ENCODE measurements at regions not wholly inside any gene's neighbourhood (a gene's known extent, or its start where the extent isn't known, plus 50 kb on each side); places are given as distances from the start of the nearest gene placed in this dataset.

DNA sequence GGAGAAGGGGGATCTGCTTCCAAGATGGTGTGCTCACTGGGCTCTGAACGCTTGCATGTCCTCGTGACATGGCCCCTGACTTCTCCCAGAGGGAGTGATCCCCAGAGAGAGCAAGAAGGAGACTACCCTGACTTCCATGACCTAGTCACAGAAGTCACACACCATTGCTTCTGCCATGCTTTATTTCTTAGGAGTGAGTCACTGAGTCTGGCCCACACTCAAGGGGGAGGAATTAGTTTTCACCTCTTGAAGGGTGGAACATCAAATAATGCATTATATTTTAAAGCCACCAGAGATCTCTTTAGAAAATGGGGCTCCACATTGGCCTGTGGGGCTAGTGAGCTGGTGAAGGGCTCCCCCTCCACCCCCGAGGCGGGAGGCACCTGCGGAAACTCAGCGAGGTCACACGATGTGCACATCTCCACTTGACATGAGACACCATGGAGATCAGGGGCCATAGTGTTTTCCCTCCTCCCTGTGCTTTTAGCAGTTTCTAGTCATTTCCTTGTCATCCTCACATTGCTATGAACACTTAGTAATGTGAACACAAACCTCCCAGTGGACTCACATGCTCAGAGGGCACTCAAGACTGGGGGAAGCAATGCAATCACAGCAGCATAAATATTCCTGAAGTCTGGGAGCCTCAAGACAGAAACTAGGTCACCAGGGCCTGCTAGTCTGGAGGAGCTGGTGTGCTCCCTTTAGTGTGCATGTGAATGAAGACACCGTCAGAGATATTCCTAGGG lies 87.4 kb upstream of the FZD10 start:
- no peak for DNase-seq (ENCODE audit: low spot score)

DNA sequence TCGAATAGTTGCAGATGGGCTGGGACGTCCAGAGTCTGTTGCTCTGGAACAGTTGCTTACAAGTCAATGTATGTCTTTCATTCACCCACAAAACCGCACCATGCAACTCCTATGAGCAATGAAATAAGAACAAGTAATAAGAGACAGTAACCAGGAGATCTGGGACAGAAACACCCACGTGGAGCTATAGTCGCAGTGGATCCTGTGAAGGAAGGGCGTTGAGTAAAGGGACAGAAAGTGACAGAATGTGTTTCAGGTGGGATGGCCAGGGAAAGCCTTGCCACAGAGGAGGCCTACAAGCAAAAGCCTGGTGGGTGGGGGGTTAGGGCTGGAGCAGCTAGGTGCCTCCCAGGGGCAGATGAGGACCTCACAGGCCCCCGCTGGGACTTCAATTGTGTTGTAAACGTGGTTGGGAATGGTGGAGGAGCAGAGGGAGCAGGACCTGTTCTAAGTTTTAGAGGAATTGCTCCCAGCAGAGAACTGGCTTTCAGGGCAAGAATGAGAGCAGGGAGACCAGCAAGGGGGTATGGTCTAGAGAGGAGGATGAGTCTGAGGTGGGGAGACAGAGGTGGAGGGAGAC lies 86.7 kb upstream of the FZD10 start:
- DNase-seq (ENCODE audit: low spot score), result no peak

DNA sequence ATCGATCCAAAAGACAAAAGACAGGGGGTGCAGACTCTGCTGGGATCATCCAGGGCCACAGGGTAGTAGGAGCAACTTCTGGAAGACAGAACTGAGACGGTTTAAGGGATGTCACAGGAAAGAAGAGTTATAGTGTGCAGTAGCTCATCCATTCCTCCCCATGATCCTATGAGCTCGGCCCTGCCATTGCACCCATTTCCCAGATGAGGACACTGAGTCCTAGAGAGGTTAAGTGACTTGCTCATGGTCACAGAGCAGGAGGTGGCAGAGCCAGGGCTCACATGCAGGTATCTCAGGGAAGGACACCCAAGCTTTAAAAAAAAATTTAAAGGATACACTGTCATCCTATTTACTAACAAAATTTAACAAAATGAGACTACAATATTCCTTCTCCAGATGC lies 86.1 kb upstream of the FZD10 start:
- no peak for DNase-seq (ENCODE audit: low spot score)

DNA sequence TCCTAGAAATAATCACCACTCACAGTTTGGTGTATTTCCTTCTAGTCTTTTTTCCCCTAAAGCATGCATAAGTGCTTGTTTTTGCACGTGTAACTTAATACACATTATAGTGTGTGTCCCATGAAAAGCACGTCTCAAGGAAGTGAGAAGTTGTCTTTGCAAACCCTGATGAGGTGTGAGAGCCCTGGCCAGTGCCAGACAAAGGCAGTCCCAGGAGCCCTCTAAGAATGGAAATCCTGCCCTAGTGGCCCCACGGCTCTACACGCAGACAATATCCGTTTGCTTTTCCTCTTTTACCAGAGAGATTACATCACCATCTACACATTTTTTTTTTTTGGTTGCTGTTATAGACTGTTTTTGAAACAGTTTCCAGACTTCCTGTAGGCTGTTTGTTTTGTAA lies 85.5 kb upstream of the FZD10 start:
- DNase-seq (ENCODE audit: low spot score), result no peak

DNA sequence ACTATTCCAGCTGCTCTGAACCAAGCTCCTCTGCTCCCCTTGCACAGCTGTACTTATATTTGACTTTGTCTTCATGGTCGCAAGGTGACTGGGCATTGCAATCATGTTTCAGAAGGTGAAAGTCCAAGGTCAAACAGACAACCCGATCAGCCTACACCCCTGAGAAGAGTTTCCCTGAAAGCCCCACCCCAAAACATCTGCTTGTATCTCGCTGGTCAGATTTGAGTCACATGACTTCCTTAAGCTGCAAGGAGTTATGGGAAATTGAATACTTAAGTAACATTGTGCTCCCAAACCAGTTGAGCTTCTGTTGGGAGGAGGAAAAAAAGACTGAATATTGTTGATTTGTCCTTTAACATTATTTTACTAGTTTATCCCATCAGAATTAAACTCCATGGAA lies 83.4 kb upstream of the FZD10 start:
- DNase-seq (ENCODE audit: low spot score), result no peak

DNA sequence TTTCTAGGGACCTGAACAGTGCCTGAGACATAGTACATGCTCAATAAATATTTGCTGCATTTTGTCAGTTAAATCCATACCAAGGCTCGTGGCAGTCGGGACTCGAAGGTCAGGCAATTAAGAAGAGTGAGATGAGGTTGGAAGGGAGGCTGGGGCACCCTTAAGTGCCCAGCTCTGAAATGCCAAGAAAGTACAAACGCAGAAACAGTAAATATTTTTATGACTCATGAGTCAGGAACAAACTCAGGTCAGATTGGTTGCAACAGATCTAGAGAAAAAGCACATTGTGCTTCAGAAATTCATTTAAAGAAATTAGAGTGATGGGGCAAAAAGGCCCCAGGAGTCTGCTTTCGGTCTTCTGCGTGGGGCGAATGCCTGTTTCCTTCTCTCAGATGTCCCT lies 83.0 kb upstream of the FZD10 start:
- no peak for DNase-seq (ENCODE audit: low spot score)

DNA sequence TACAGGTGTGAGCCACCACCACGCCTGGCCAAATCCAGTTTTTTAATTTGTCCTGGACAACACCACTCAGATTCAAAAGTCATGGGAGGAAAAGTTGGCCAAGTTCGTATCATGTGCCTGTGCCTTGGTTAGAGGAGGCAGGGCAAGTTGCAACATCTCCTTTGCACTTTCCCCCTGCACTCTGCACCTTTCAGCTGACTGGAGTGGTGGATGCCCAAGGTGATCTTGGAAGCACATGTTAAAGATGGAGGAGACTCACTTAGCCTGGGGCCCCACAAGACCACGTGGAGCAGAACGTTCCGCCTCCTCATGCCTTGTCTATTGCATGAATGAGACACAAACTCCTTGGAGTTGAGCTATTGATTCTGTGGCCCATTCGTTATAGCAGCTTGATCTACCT lies 82.1 kb upstream of the FZD10 start:
- no peak for DNase-seq (ENCODE audit: low spot score)

DNA sequence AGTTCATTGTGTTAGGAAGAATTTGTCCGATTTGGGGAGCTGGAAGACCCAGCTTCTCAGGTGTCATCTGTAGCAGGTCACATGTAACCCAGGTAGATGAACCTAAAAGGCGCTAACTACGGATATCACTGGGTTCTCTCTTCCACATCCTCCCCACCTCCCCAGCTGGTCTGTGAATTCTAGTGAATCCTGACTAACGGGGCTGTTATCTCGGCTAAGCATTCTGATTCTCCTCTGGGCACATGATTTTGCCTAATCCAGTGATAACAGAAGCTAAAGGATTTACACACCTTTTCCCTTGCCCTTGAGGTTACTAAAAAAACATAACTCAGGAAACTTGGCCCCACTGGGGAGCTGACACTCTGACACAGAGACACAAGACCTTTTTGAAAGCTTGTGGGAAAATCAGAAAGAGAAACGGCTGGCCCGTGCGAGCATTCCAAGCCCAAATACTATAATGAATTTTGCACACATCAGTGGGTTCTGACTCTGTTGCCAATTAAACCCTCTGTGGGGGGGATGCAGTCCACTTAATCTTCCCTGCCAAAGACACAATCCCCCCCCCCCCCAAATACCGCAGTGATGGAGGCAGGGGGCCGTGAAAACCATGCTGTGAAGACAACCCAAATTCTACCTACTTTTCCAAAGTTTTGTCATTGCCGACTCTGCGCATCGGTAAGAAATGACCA lies 81.0 kb upstream of the FZD10 start:
- no peak for DNase-seq (ENCODE audit: low spot score)

DNA sequence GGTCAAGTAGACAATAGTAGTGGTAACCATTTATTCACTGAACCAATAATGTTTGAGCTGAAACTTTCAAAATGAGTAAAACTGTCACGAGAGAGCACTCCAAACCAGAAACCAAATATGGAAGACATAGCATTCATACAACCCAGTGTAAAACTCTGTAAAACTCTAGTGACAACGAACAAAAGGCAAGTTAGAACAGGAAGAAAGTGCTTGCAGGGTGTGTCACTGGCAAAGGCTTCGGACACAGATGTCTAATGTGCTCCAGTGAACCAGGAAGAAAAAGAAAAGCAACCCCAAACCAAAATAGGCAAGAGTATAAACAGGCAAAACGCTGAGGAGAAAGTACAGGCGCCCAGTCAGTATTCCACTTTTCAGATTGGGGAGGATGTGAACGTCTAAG lies 79.3 kb upstream of the FZD10 start:
- DNase-seq (ENCODE audit: low spot score), result no peak

DNA sequence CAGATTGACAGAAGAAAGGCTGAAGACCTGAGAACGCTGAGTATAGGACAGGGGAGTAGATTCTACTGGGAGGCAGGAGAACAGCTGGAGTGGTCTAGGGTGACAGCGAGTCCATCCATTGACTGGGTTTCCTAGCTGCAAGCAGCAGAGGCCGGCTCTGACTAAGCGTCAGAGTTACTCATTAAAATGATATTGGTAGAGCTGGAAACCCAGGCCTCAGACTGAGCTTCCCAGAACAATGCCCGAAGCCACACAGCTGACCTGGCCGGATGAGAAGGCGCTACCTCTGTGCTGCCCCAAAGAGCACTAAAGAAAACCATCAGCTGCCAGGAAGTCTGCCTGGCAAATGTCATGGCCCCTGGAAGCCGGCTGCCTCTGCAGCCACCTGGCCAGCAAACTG lies 78.5 kb upstream of the FZD10 start:
- no peak for DNase-seq (ENCODE audit: low spot score)

DNA sequence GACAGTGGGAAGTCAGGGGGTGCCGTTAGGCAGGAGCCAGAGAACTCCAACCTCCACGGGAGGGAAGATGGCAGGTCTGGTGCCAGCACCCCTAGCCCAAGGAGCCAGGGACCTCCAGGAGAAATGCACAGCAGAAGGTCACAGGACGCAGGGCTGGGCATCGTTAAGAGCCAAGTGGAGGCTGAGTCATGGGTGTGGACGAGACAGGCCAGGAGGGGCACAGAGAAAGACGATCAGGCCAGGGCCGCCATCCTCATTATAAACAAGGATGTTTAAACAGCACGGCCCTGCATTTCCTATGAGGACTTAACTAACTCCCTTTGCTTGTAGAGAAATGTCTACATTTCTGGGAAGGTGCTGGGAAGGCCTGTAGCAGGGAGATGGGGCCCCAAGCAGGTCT lies 77.9 kb upstream of the FZD10 start:
- no peak for DNase-seq (ENCODE audit: low spot score)

DNA sequence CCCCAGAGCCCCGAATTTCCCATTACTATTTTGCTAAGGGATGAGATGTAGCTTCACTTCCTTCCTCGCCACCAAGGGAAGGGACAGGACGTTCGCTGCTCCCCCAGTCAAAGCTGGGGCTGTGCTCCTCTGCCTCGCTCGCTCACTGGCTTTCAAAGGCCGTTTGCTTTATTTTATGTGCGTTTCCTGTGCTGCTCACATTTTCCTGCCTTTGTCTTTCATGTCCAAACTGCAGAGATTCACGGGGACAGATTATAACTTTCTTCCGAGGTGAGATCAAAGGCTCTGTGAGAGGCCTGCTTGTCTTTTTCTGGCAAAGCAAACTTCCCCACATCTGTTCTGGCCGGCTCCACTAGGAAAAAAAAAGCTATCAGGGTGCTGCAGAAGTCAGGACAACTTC lies 76.0 kb upstream of the FZD10 start:
- no peak for DNase-seq (ENCODE audit: low spot score)

DNA sequence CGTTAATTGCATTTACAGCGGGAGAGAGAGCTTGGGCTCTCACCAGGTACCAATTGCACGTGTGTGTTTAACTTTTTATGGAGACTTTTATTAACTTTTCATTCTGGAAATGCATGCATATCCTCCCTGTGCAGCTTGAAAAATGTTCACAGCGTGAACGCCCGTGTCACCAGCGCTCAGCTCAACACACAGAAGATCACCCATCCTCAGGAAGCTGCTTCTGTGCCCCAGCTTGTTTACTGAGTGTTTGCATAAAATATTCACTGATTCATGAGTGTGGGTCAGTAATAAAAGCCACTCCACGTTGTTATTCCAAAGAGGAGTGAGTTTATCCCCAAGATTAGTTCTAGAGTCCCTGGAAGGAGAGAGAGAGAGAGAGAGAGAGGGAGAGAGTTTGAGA lies 75.5 kb upstream of the FZD10 start:
- DNase-seq (ENCODE audit: low spot score), result no peak

DNA sequence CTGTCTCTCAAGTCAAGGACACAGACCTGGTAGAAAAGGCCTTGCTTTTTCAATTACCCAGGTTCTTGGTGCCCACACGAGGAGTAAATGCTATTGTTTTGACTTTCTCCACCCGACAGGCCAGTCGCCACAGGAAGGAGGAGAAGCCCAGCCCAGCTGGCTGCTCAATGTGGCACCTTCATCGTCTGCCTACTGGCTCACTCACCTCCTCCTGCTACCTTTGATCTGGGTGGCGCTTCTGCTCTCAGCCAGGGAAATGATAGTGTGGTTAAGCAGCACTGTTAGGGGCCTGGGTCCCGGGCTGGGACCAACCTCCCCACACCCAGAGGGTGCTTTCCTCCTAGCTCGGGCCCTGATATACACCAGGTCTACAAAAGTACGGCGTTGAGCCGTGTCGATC lies 75.0 kb upstream of the FZD10 start:
- DNase-seq (ENCODE audit: low spot score), result no peak

DNA sequence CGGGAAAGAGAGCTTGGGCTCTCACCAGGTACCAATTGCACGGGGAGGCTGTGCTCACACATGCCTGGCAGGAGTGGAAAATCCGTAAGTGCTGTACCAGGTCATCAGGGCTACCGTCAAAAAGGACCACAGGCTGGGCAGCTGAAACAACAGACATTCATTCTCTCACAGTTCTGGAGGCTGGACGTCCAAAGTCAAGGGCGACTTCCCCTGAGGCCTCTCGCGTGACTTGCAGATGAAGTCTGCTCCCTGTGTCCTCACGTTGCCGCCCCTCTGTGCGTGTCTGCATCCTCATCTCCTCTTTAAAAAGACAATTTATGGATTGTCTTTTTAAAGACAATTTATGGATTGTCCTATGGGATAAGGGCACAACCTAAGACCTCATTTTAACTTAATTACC lies 73.8 kb upstream of the FZD10 start:
- DNase-seq (ENCODE audit: low spot score), result no peak

DNA sequence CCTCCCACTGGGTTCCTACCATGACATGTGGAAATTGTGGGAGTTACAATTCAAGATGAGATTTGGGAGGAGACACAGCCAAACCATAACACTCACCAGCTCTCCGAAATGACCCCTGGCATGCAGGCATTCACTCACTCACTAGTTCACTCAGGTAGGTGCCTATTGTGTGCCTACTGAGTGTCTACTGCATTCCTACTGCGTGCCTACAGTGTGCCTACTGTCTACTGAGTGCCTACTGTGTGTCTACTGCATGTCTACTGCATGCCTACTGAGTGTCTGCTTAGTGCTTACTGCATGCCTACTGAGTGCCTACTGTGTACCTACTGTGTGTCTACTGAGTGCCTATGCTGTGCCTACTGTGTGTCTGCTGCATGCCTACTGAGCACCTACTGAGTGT lies 71.7 kb upstream of the FZD10 start:
- DNase-seq (ENCODE audit: low spot score), result no peak

DNA sequence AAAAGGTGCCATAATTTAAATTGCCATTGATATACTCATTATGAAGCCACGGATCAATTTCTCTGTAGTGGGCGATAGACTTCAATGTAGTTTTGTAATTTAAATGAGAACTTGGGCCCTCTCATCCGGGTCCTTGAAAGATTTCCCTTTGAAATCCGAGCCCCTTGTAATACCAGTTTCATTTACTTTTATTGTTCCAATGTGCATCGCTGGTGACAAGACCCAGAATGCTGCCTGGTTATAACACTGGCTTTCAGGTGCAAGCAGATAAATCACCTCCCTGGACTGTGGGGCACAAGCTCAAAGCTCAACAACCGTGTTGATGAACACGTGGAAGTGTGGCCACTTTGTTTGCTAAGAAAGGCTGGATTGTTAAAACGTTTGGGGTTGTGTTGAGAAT lies 68.9 kb upstream of the FZD10 start:
- DNase-seq (ENCODE audit: low spot score), result no peak

DNA sequence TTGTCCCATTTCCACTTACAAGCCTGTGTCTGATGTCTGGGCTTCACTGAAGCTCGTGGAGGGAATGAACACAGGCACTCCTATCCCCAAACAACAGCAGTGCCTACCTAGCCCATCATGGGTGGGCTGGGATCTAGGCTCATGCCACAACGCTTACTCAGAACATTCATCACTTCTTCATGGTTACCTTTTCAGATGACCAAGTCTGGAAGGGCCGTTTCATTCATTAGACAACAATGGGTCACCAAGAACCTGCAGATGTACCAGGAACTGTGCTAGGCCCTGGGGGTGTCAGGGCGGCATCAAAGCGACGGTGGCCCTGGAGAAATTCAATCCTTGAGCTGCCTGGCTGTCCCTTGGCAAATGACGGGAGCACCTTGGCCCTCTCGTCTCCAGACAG lies 64.9 kb upstream of the FZD10 start:
- DNase-seq (ENCODE audit: low spot score), result no peak

DNA sequence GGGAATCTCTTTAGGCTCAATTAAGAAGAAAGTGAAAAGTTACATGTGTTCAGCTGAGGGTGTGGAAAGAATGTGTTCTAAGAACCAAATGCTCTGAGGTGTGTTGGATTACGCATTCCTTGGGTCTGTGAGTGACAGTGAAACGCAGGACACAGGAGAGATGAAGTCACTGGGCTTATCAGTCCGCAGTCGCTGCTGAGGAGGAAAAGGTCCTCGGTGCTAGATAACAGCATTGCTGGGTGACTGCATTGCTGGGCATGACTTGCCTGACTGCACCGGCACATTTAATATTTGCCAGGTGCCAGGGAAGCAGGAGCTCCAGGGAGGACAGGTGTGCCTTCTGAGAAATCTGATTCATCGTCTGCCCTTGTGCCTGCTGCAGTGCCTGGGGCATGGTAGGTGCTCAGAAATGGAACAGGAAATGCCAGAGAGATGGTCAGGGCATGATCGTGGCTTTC lies 64.4 kb upstream of the FZD10 start:
- peak; percentile 28 for DNase-seq (ENCODE audit: low spot score)

DNA sequence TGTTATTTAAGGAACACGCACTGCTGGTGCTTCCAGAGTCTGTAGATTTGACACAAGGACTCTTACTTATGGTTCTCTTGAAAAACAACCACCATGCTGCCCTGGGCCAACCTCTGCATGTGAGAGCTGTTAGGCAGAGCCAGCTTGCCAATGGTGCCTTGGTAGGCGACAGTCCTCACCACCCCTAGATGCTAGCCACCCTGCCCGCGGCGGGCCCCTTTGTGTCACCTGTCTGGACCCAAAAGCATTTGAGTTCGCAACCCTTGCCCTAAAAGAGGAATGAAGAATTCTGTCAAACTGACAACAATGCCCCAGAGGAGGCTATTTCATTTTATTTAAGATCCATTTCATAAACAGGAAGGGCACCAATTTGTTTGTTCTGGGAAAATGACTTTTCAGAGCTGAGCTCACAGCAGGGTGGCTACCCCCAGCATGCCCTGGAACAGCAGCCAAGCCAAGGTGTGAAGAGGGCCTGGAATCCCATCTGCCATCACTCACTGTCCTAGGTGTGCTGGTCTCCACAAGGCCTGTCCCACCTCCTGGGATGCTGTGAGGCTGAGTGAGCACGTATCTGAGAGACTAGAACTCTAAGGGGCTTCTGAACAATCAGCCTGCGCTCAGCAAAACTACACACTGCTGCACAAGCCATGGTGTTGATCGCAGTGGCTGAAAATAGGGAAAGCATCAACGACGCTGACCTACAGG lies 63.8 kb upstream of the FZD10 start:
- peak; percentile 22 for DNase-seq (ENCODE audit: low spot score)

DNA sequence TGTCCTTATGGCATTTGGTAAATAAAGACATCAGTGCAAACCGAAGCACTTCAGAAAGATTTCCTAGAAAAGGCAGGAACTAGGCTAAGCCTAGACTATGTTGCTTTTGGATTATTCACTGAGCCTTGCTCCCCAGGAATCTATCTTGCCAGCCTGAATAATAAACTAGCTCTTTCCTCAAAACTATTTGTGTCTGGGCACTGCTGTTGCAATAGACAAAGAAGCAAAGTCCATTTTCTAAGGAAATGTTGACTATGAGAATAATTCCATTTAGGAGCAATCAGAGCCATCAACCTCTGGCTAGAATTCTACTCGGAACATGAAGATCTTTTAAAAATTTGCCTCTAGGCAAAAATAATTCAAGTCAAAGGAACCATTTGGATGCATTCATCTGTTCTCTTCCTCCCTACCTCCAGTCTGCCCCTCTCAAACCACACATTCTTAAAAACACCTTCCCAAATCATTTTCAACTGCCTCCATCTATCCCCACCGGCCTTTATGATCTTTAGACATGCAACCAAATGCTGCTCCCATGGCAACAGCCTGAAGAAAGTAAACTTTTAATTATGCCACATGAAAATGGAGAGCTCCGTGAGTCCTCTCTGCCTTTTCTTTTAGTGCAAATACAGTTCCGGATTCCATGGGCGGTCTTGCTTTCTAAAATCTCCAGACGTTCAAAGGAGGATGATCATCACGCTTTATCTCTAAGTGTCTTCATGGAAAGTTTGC lies 61.5 kb upstream of the FZD10 start:
- no peak for DNase-seq (ENCODE audit: low spot score)

DNA sequence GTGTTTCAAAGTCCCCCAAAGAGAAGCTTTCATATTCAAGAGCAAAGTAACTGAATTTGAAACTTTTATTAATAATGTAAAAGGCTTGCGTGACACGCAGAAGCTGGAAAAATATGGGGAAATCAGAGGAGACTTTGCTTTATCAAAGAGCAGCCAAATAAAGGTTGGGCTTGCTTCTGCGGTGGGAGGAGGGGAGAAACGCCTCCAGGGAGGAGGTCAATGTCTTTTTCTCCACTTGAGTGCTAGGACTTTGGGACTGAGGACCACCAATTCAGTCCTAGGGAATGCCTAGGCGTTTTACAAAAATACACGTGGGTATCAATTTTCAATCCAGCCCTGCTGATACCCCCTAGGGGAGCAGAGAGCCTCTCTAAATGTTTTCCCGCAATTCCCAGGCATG lies 60.9 kb upstream of the FZD10 start:
- DNase-seq (ENCODE audit: low spot score), result no peak
